Trophoblast cell (in vitro differentiated cells and primary cell): ENCODE measurements at regions not wholly inside any gene's neighbourhood (a gene's known extent, or its start where the extent isn't known, plus 50 kb on each side); places are given as distances from the start of the nearest gene placed in this dataset.

Source experiments
- DNase-seq, 2 donors: peaks; one replicate each; pipeline ENCODE4 v3.0.0-alpha.2; 2016
- H2AFZ ChIP-seq: 2 replicates; pipeline ENCODE4 v1.6.1; 2013; ENCODE audit warnings: low read length, moderate library complexity, mild to moderate bottlenecking; ENCODE audit not compliant: insufficient read depth, poor library complexity
- H2AK5ac ChIP-seq: 2 replicates; pipeline ENCODE4 v1.6.1; 2013; ENCODE audit warnings: mild to moderate bottlenecking, low read length
- H2BK120ac ChIP-seq: 2 replicates; pipeline ENCODE4 v1.6.1; 2013; ENCODE audit warnings: low read length, mild to moderate bottlenecking, moderate library complexity; ENCODE audit not compliant: insufficient read depth, poor library complexity
- H2BK12ac ChIP-seq: 2 replicates; pipeline ENCODE4 v1.6.1; 2013; ENCODE audit warnings: mild to moderate bottlenecking, low read length, moderate library complexity
- H2BK5ac ChIP-seq: 2 replicates; pipeline ENCODE4 v1.6.1; 2013; ENCODE audit warnings: low read length, low read depth, moderate library complexity, mild to moderate bottlenecking; ENCODE audit not compliant: poor library complexity
- H3K14ac ChIP-seq: 2 replicates; pipeline ENCODE4 v1.6.1; 2013; ENCODE audit warnings: mild to moderate bottlenecking, low read length
- H3K18ac ChIP-seq: 2 replicates; pipeline ENCODE4 v1.6.1; 2013; ENCODE audit warnings: mild to moderate bottlenecking, low read length
- H3K23ac ChIP-seq: 2 replicates; pipeline ENCODE4 v1.6.1; 2013; ENCODE audit warnings: low read length
- H3K27ac ChIP-seq: 2 replicates; pipeline ENCODE4 v1.5.1; 2013; ENCODE audit warnings: low read depth, mild to moderate bottlenecking, inconsistent platforms, low read length, moderate library complexity
- H3K27me3 ChIP-seq: 2 replicates; pipeline ENCODE4 v1.6.1; 2013; ENCODE audit warnings: inconsistent platforms, mild to moderate bottlenecking, low read length, moderate library complexity; ENCODE audit not compliant: insufficient read depth
- H3K36me3 ChIP-seq, 2 experiments: 1 replicate in 1 of 2; 2 replicates in 1 of 2; pipeline ENCODE4 v1.6.1; 2013; ENCODE audit warnings: low read length in 2 of 2, mild to moderate bottlenecking in 2 of 2, moderate library complexity in 1 of 2; ENCODE audit not compliant: insufficient read depth in 2 of 2, control insufficient read depth in 1 of 2
- H3K4ac ChIP-seq: 2 replicates; pipeline ENCODE4 v1.6.1; 2013; ENCODE audit warnings: low read depth, mild to moderate bottlenecking, low read length, moderate library complexity
- H3K4me1 ChIP-seq, 2 experiments: 1 replicate in 1 of 2; 2 replicates in 1 of 2; pipeline ENCODE4 v1.6.1; 2013; ENCODE audit warnings: low read length in 2 of 2, mild to moderate bottlenecking in 2 of 2, moderate library complexity in 1 of 2; ENCODE audit not compliant: insufficient read depth in 2 of 2, control insufficient read depth in 1 of 2
- H3K4me2 ChIP-seq: 2 replicates; pipeline ENCODE4 v1.6.1; 2013; ENCODE audit warnings: inconsistent platforms, mild to moderate bottlenecking, low read length, moderate library complexity
- H3K4me3 ChIP-seq: 2 replicates; pipeline ENCODE4 v1.5.1; 2013; ENCODE audit warnings: mild to moderate bottlenecking, low read depth, low read length, inconsistent platforms
- H3K79me1 ChIP-seq: one replicate; pipeline ENCODE4 v1.6.1; 2013; ENCODE audit warnings: low read length
- H3K79me2 ChIP-seq: 2 replicates; pipeline ENCODE4 v1.6.1; 2013; ENCODE audit warnings: low read length, mild to moderate bottlenecking; ENCODE audit not compliant: control insufficient read depth, insufficient read depth, poor library complexity
- H3K9ac ChIP-seq: 2 replicates; pipeline ENCODE4 v1.6.1; 2013; ENCODE audit warnings: mild to moderate bottlenecking, low read length
- H3K9me3 ChIP-seq: 2 replicates; pipeline ENCODE4 v1.6.1; 2013; ENCODE audit warnings: low read depth, mild to moderate bottlenecking, control low read depth, inconsistent platforms, low read length; ENCODE audit not compliant: insufficient read depth
- H4K12ac ChIP-seq: 2 replicates; pipeline ENCODE4 v1.6.1; 2013; ENCODE audit warnings: low read depth, mild to moderate bottlenecking, low read length, moderate library complexity
- H4K8ac ChIP-seq: 2 replicates; pipeline ENCODE4 v1.6.1; 2013; ENCODE audit warnings: low read depth, mild to moderate bottlenecking, low read length, moderate library complexity
- H4K91ac ChIP-seq: one replicate; pipeline ENCODE4 v1.6.1; 2013; ENCODE audit warnings: low read depth, mild to moderate bottlenecking, low read length, moderate library complexity
- WGBS: extraction: QIAGEN DNeasy Blood & Tissue Kit; methylation state at CpG from one replicate; pipeline ENCODE4 v1.1.7; 2013; ENCODE audit warnings: missing lambda C conversion rate; ENCODE audit not compliant: insufficient read length, insufficient coverage; ENCODE audit errors: extremely low coverage; 5-methylcytosine and 5-hydroxymethylcytosine counted together

- Histone ChIP-seq H3K14ac (no peak overlapping the region), H2AK5ac (no peak overlapping the region), H3K79me1 (no peaks in the 10 kb centered on the region), H3K36me3 (no peaks in the 10 kb centered on the region), H3K4me1 (no peaks in the 10 kb centered on the region), H3K79me2 (no peaks in the 10 kb centered on the region), H3K23ac (no peak overlapping the region), H2BK5ac (no peak overlapping the region), H3K18ac (no peak overlapping the region), H3K27me3 (no peaks in the 10 kb centered on the region), H2BK12ac (no peak overlapping the region), H4K12ac (no peak overlapping the region), H3K4me3 (no peak overlapping the region), H3K27ac (no peak overlapping the region), H3K9ac (no peak overlapping the region), H4K91ac (no peak overlapping the region), H2BK120ac (no peak overlapping the region), H4K8ac (no peak overlapping the region), H2AFZ (no peak overlapping the region), H3K9me3 (peaks cover 4% of the 10 kb centered on the region), H3K4ac (no peak overlapping the region), H3K4me2 (no peak overlapping the region)
- DNase-seq: no peak
- no CpG with 5 or more reads among the region's 5 CpGs for WGBS
Measured at GRCh38 chr17:36817483-36818048, 119.7 kb upstream of the LHX1 start.

GRCh38 chr17:36818134-36818825 is 119.0 kb upstream of the LHX1 start:
- no peak overlapping the region for H2BK12ac ChIP-seq
- WGBS: no CpG with 5 or more reads among the region's 9 CpGs
- no peak overlapping the region for H2BK5ac ChIP-seq
- no peaks in the 10 kb centered on the region for H3K79me1 ChIP-seq
- H3K4me1 ChIP-seq: no peaks in the 10 kb centered on the region
- no peak overlapping the region for H4K8ac ChIP-seq
- H3K14ac ChIP-seq: no peak overlapping the region
- H3K4ac ChIP-seq: no peak overlapping the region
- H3K18ac ChIP-seq: no peak overlapping the region
- H4K12ac ChIP-seq: no peak overlapping the region
- H3K79me2 ChIP-seq: no peaks in the 10 kb centered on the region
- H4K91ac ChIP-seq: no peak overlapping the region
- DNase-seq: no peak
- H2AFZ ChIP-seq: no peak overlapping the region
- no peaks in the 10 kb centered on the region for H3K27me3 ChIP-seq
- H3K27ac ChIP-seq: no peak overlapping the region
- no peak overlapping the region for H3K9ac ChIP-seq
- no peak overlapping the region for H2BK120ac ChIP-seq
- no peak overlapping the region for H3K23ac ChIP-seq
- no peak overlapping the region for H2AK5ac ChIP-seq
- H3K36me3 ChIP-seq: no peaks in the 10 kb centered on the region
- H3K4me2 ChIP-seq: no peak overlapping the region
- peaks cover 4% of the 10 kb centered on the region for H3K9me3 ChIP-seq
- no peak overlapping the region for H3K4me3 ChIP-seq

GRCh38 chr17:36823850-36824677 is 113.2 kb upstream of the LHX1 start:
- no peak overlapping the region for H3K4me3 ChIP-seq
- H4K91ac ChIP-seq: no peak overlapping the region
- H3K4me1 ChIP-seq: no peaks in the 10 kb centered on the region
- no peak overlapping the region for H3K4ac ChIP-seq
- H3K9me3 ChIP-seq: peaks cover 2% of the 10 kb centered on the region
- H3K4me2 ChIP-seq: no peak overlapping the region
- H2AFZ ChIP-seq: no peak overlapping the region
- H3K79me1 ChIP-seq: no peaks in the 10 kb centered on the region
- H3K23ac ChIP-seq: no peak overlapping the region
- no peak overlapping the region for H3K27ac ChIP-seq
- H2BK12ac ChIP-seq: no peak overlapping the region
- H2BK5ac ChIP-seq: no peak overlapping the region
- no peak overlapping the region for H4K8ac ChIP-seq
- H2AK5ac ChIP-seq: no peak overlapping the region
- H3K36me3 ChIP-seq: no peaks in the 10 kb centered on the region
- no peak overlapping the region for H3K14ac ChIP-seq
- H3K9ac ChIP-seq: no peak overlapping the region
- no peak overlapping the region for H3K18ac ChIP-seq
- H3K27me3 ChIP-seq: no peaks in the 10 kb centered on the region
- H4K12ac ChIP-seq: no peak overlapping the region
- DNase-seq: no peak
- WGBS: no CpG with 5 or more reads among the region's 12 CpGs
- H3K79me2 ChIP-seq: no peaks in the 10 kb centered on the region
- no peak overlapping the region for H2BK120ac ChIP-seq

DNA sequence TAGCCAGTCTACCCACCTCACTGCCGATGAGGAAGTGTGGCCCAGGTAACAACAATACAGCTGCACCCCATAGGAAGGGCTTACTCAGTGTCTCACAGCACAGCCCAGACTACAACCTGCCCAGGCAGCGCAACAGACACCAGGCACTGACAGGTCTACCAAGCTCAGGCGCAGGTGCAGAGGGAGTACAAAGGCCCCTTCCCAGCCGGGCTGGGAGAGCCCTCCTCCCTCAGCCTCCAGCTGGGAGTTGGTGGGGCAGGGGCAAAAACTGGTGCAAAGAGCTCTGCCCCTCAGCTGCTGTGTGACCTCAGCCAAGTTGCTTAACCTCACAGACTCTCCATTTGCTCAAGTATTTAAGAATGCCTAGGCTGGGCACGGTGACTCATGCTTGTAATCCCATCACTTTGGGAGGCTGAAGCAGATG is 112.6 kb upstream of the LHX1 start:
- Histone ChIP-seq H3K9ac (no peak overlapping the region), H2BK5ac (no peak overlapping the region), H2BK120ac (no peak overlapping the region), H4K8ac (no peak overlapping the region), H3K27ac (no peak overlapping the region), H3K27me3 (no peaks in the 10 kb centered on the region), H3K23ac (no peak overlapping the region), H2AFZ (no peak overlapping the region), H3K14ac (no peak overlapping the region), H3K4me1 (no peaks in the 10 kb centered on the region), H3K4ac (no peak overlapping the region), H3K4me2 (no peak overlapping the region), H4K12ac (no peak overlapping the region), H3K18ac (no peak overlapping the region), H4K91ac (no peak overlapping the region), H3K36me3 (no peaks in the 10 kb centered on the region), H3K9me3 (no peaks in the 10 kb centered on the region), H2BK12ac (no peak overlapping the region), H2AK5ac (no peak overlapping the region), H3K79me2 (no peaks in the 10 kb centered on the region), H3K4me3 (no peak overlapping the region), H3K79me1 (no peaks in the 10 kb centered on the region)
- no CpG with 5 or more reads among the region's 5 CpGs for WGBS
- DNase-seq: no peak
